ENCODE measurements at regions not wholly inside any gene's neighbourhood (a gene's known extent, or its start where the extent isn't known, plus 50 kb on each side); places are given as distances from the start of the nearest gene placed in this dataset.

DNA sequence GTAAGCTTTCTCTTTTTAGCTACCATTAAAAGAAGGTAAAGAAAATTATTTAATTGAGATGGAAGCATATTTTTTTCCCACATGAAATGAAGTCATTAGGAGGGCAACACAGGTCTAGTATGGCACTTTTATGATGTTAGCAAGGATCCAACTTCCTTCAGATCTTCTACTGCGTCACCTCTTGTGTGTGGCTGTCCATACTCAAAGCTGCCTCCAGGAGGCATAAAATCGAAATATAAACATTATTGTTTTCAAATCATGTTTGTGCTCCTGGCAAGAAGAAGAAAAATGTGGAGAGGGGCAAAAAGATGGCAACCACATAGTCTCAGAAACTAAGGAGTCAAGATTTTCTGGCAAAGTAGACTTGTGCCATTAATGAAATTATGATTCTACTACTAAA lies 791.7 kb upstream of the EPHA6 start:
- Histone ChIP-seq H4K5ac (ENCODE audit: insufficient read length, low read depth, low read length) (no peak overlapping the region), H3K18ac (ENCODE audit: extremely low read depth, low read length) (no peak overlapping the region), H3K27ac (ENCODE audit: low read depth, low read length) (no peak overlapping the region), H3K4me2 (ENCODE audit: insufficient read depth in 1 of 2, low read depth in 2 of 2, low read length in 2 of 2) (no peak overlapping the region), H3K23me2 (ENCODE audit: low read depth, low read length) (no peaks in the 10 kb centered on the region), H3K36me3 (ENCODE audit: control insufficient read depth in 2 of 4, insufficient read depth in 4 of 4, low read length in 3 of 4) (no peaks in the 10 kb centered on the region), H3K9ac (replicated peaks in 1 of 4; ENCODE audit: extremely low read depth in 1 of 4, low read depth in 3 of 4, low read length in 3 of 4) (no peak overlapping the region), H4K91ac (replicated peaks; ENCODE audit: insufficient read length, low read length) (no peak overlapping the region), H3K79me1 (ENCODE audit: low read depth, low read length) (no peaks in the 10 kb centered on the region), H3K23ac (ENCODE audit: insufficient read length) (no peak overlapping the region), H2BK5ac (ENCODE audit: low read depth, low read length) (no peak overlapping the region), H2BK15ac (ENCODE audit: low read length) (no peak overlapping the region), H4K8ac (ENCODE audit: extremely low read depth, insufficient read depth, low read length) (no peak overlapping the region), H3K4me1 (replicated peaks in 1 of 4; ENCODE audit: control insufficient read depth in 3 of 4, insufficient read depth in 4 of 4, low read length in 3 of 4) (no peaks in the 10 kb centered on the region), H4K20me1 (replicated peaks in 1 of 2; ENCODE audit: control insufficient read depth in 1 of 2, insufficient read depth in 2 of 2, low read length in 2 of 2) (no peaks in the 10 kb centered on the region), H3K56ac (replicated peaks; ENCODE audit: insufficient read length, low read depth, low read length) (no peak overlapping the region), H3K79me2 (ENCODE audit: control insufficient read depth in 1 of 2, insufficient read depth in 2 of 2, low read length in 2 of 2) (no peaks in the 10 kb centered on the region), H3K27me3 (replicated peaks in 1 of 4; ENCODE audit: control insufficient read depth in 3 of 4, extremely low read depth in 1 of 4, insufficient read depth in 3 of 4, low read length in 3 of 4) (no peaks in the 10 kb centered on the region), H3K14ac (ENCODE audit: insufficient read length) (no peak overlapping the region), H3K4me3 (ENCODE audit: extremely low read depth in 1 of 4, insufficient read depth in 2 of 4, low read depth in 3 of 4, low read length in 4 of 4) (no peak overlapping the region), H2BK120ac (replicated peaks; ENCODE audit: low read depth, low read length) (no peak overlapping the region), H2AK5ac (ENCODE audit: low read depth, low read length) (no peak overlapping the region), H2BK12ac (ENCODE audit: low read depth, low read length) (no peak overlapping the region), H3K9me3 (ENCODE audit: insufficient read depth in 2 of 2, low read depth in 1 of 2, low read length in 1 of 2) (no peaks in the 10 kb centered on the region), H2BK20ac (ENCODE audit: low read length) (no peak overlapping the region), H3K4ac (replicated peaks; ENCODE audit: insufficient read length, low read depth, low read length) (no peak overlapping the region), H2AFZ (ENCODE audit: low read length) (no peak overlapping the region)
- ChIA-PET POLR2A (ENCODE audit: partially characterized antibody) (no interaction called here), CTCF (ENCODE audit: partially characterized antibody) (no interaction called here)
- WGBS, 2 experiments (ENCODE audit: extremely low coverage in 1 of 2, insufficient coverage in 1 of 2, insufficient read length in 1 of 2, insufficient replicate concordance in 2 of 2, low coverage in 1 of 2, low lambda C conversion rate in 2 of 2, missing lambda C conversion rate in 1 of 2), result 86% methylated on average over 2 of the region's 2 CpGs; no CpG with 5 or more reads in 1 of the 2 experiments
- no peak for DNase-seq (ENCODE audit: low read depth in 1 of 2, low spot score in 2 of 2)
- TF ChIP-seq SUZ12 (IDR thresholded peaks at IDR 0.05; ENCODE audit: low read length), result no peak
- TF ChIP-seq CTCF (IDR thresholded peaks at IDR 0.05; ENCODE audit: control extremely low read depth in 1 of 3, insufficient read depth in 1 of 3, low read depth in 1 of 3, low read length in 3 of 3), result peak in 1 of 3 experiments; percentile 7; a peak in 1 of 4 replicates
- no peak for TF ChIP-seq SIN3A (conservative IDR thresholded peaks at IDR 0.05 in 1 of 2, IDR thresholded peaks at IDR 0.05 in 1 of 2; ENCODE audit: low read depth in 1 of 2, low read length in 2 of 2)
- no peak for TF ChIP-seq BCL11A (IDR thresholded peaks at IDR 0.05; ENCODE audit: low read depth in 2 of 2, low read length in 2 of 2)
- no peak for TF ChIP-seq GABPA (IDR thresholded peaks at IDR 0.05; ENCODE audit: borderline replicate concordance, insufficient read depth, low read length)
- no peak for TF ChIP-seq NANOG (IDR thresholded peaks at IDR 0.05; ENCODE audit: insufficient read depth, low read depth, low read length, poor library complexity, severe bottlenecking)
- FAIRE-seq, result no peak

Measured in H1 (cell line).